Peyer's patch (tissue), 4 donors: ENCODE measurements at regions not wholly inside any gene's neighbourhood (a gene's known extent, or its start where the extent isn't known, plus 50 kb on each side); places are given as distances from the start of the nearest gene placed in this dataset.

Source experiments
- POLR2A ChIP-seq, 2 donors: fragments of 450-650 bp; IDR thresholded peaks; one replicate each; pipeline ENCODE4 v1.5.1; 2017; ENCODE audit warnings: antibody characterized with exemption in 2 of 2, mild to moderate bottlenecking in 2 of 2, moderate library complexity in 2 of 2
- TF ChIP-seq, protein P1 (sequence below), 6 experiments: fragments of 450-650 bp in 4 of 6; fragments of 200-600 bp in 2 of 6; sonication (generic) in 1 of 6; IDR thresholded peaks; one replicate each; pipeline ENCODE4 v1.5.1; 2017 to 2019; ENCODE audit warnings: antibody characterized with exemption in 6 of 6, mild to moderate bottlenecking in 3 of 6, moderate library complexity in 1 of 6

DNA sequence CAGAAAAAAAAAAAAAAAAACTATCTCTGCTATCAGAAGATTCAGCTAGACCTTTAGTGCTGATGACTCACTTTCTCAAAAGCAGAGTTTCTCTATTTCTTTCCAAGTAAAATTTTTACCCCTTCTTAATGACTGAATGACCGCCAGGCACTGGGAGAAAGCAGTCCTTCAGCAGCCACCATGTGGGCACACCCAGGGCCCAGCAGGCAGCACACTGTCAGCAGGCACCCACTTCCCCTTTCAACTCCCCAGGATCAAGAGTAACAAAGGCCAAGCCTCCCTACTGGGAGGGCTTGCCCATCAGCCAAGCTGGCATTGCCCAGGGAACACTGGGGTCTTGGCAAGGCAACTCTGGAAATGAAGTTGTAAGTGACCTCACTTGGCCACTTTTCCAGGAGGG, 201.9 kb upstream of the MAMLD1 start:
- TF ChIP-seq, protein P1, sequence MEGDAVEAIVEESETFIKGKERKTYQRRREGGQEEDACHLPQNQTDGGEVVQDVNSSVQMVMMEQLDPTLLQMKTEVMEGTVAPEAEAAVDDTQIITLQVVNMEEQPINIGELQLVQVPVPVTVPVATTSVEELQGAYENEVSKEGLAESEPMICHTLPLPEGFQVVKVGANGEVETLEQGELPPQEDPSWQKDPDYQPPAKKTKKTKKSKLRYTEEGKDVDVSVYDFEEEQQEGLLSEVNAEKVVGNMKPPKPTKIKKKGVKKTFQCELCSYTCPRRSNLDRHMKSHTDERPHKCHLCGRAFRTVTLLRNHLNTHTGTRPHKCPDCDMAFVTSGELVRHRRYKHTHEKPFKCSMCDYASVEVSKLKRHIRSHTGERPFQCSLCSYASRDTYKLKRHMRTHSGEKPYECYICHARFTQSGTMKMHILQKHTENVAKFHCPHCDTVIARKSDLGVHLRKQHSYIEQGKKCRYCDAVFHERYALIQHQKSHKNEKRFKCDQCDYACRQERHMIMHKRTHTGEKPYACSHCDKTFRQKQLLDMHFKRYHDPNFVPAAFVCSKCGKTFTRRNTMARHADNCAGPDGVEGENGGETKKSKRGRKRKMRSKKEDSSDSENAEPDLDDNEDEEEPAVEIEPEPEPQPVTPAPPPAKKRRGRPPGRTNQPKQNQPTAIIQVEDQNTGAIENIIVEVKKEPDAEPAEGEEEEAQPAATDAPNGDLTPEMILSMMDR (IDR thresholded peaks at IDR 0.05), result no peak
- no peak for TF ChIP-seq POLR2A (IDR thresholded peaks at IDR 0.05)
